Tibial nerve (tissue), 4 donors: ENCODE measurements at regions not wholly inside any gene's neighbourhood (a gene's known extent, or its start where the extent isn't known, plus 50 kb on each side); places are given as distances from the start of the nearest gene placed in this dataset.

Source experiments
- DNase-seq, 2 donors: peaks; one replicate each; pipeline ENCODE4 v3.0.0-alpha.2; 2019; ENCODE audit warnings: low spot score in 2 of 2
- H3K27ac ChIP-seq, 4 donors: fragments of 200-600 bp; sonication (generic) in 3 of 4; one replicate each; pipeline ENCODE4 v1.5.1; 2017 to 2019; ENCODE audit warnings: mild to moderate bottlenecking in 1 of 4
- H3K27me3 ChIP-seq, 2 donors: fragments of 200-600 bp; sonication (generic) in 1 of 2; one replicate each; pipeline versions ENCODE4 v1.5.1 to v1.6.0; 2017 to 2019
- H3K36me3 ChIP-seq, 3 donors: fragments of 200-600 bp; sonication (generic); one replicate each; pipeline ENCODE4 v1.5.1; 2018 to 2019
- H3K4me1 ChIP-seq, 4 donors: fragments of 200-600 bp; sonication (generic) in 3 of 4; one replicate each; pipeline ENCODE4 v1.5.1; 2017 to 2019
- H3K4me3 ChIP-seq, 4 donors: fragments of 200-600 bp; sonication (generic) in 3 of 4; one replicate each; pipeline ENCODE4 v1.5.1; 2017 to 2019; ENCODE audit warnings: mild to moderate bottlenecking in 1 of 4, moderate library complexity in 1 of 4
- H3K9me3 ChIP-seq, 4 donors: fragments of 200-600 bp; sonication (generic) in 3 of 4; one replicate each; pipeline ENCODE4 v1.5.1; 2017 to 2019
- CTCF ChIP-seq, 5 experiments: fragments of 200-600 bp in 3 of 5; fragments of 450-650 bp in 2 of 5; sonication (generic) in 3 of 5; IDR thresholded peaks; one replicate each; pipeline ENCODE4 v1.5.1; 2016 to 2019; ENCODE audit warnings: antibody characterized with exemption in 5 of 5, mild to moderate bottlenecking in 3 of 5, moderate library complexity in 2 of 5
- EP300 ChIP-seq, 2 donors: sonication (generic); formaldehyde crosslinking; IDR thresholded peaks; one replicate each; pipeline ENCODE4 v1.6.1; 2017; ENCODE audit warnings: antibody characterized with exemption in 2 of 2, mild to moderate bottlenecking in 1 of 2
- POLR2A ChIP-seq, 2 donors: fragments of 450-650 bp; IDR thresholded peaks; one replicate each; pipeline ENCODE4 v1.6.1; 2017; ENCODE audit warnings: antibody characterized with exemption in 2 of 2, mild to moderate bottlenecking in 2 of 2, moderate library complexity in 2 of 2
- WGBS, 2 donors: methylation state at CpG; one replicate each; pipeline ENCODE4 v1.1.5; 2018; 5-methylcytosine and 5-hydroxymethylcytosine counted together

- TF ChIP-seq POLR2A (IDR thresholded peaks at IDR 0.05) (no peak), CTCF (IDR thresholded peaks at IDR 0.05) (no peak), EP300 (IDR thresholded peaks at IDR 0.05) (no peak)
- Histone ChIP-seq H3K4me1 (peaks cover 0 to 9% (median 6%) of the 10 kb centered on the region in 4 donors), H3K4me3 (no peak overlapping the region), H3K27me3 (no peaks in the 10 kb centered on the region), H3K27ac (no peak overlapping the region), H3K36me3 (no peaks in the 10 kb centered on the region), H3K9me3 (no peaks in the 10 kb centered on the region)
- 90 to 94% methylated on average over 3 of the region's 3 CpGs for WGBS, 2 donors
- no peak for DNase-seq
Observed at GRCh38 chr13:40076765-40077362, 421.4 kb downstream of the COG6 start.

- WGBS, 2 donors = 93 to 96% methylated on average over 9 of the region's 9 CpGs
Observed at GRCh38 chr13:40077396-40078027, 422.1 kb downstream of the COG6 start.

GRCh38 chr13:40079721-40080120 lies 424.3 kb downstream of the COG6 start:
- TF ChIP-seq POLR2A (IDR thresholded peaks at IDR 0.05) (no peak), EP300 (IDR thresholded peaks at IDR 0.05) (no peak), CTCF (IDR thresholded peaks at IDR 0.05) (no peak)
- Histone ChIP-seq H3K9me3 (no peaks in the 10 kb centered on the region), H3K27ac (no peak overlapping the region), H3K4me1 (peaks cover 0 to 16% (median under 1%) of the 10 kb centered on the region in 4 donors), H3K36me3 (no peaks in the 10 kb centered on the region), H3K27me3 (no peaks in the 10 kb centered on the region), H3K4me3 (no peak overlapping the region)
- WGBS, 2 donors = 91 to 97% methylated on average over 1 of the region's 1 CpG
- no peak for DNase-seq

More at GRCh38 chr13:40077396-40078027, 422.1 kb downstream of the COG6 start:
- H3K9me3 ChIP-seq = no peaks in the 10 kb centered on the region
- H3K4me3 ChIP-seq = no peak overlapping the region
- TF ChIP-seq EP300 (IDR thresholded peaks at IDR 0.05) (no peak), POLR2A (IDR thresholded peaks at IDR 0.05) (no peak), CTCF (IDR thresholded peaks at IDR 0.05) (no peak)
- no peaks in the 10 kb centered on the region for H3K36me3 ChIP-seq
- no peaks in the 10 kb centered on the region for H3K27me3 ChIP-seq
- peaks cover 0 to 12% (median 6%) of the 10 kb centered on the region in 4 donors for H3K4me1 ChIP-seq
- DNase-seq = no peak
- H3K27ac ChIP-seq = no peak overlapping the region

- Histone ChIP-seq H3K9me3 (no peaks in the 10 kb centered on the region), H3K4me1 (peaks cover 0 to 15% (median 0%) of the 10 kb centered on the region in 4 donors), H3K4me3 (no peak overlapping the region), H3K27ac (no peak overlapping the region), H3K36me3 (no peaks in the 10 kb centered on the region), H3K27me3 (no peaks in the 10 kb centered on the region)
- 91 to 93% methylated on average over 2 of the region's 2 CpGs for WGBS, 2 donors
- DNase-seq = no peak
- TF ChIP-seq EP300 (IDR thresholded peaks at IDR 0.05) = no peak
- TF ChIP-seq CTCF (IDR thresholded peaks at IDR 0.05) = no peak
- no peak for TF ChIP-seq POLR2A (IDR thresholded peaks at IDR 0.05)
Observed at GRCh38 chr13:40080676-40081075, 425.2 kb downstream of the COG6 start.

- H3K36me3 ChIP-seq = no peaks in the 10 kb centered on the region
Observed at GRCh38 chr13:40082639-40083038, 427.2 kb downstream of the COG6 start.

More at GRCh38 chr13:40082639-40083038, 427.2 kb downstream of the COG6 start:
- Histone ChIP-seq H3K4me3 (no peak overlapping the region), H3K27me3 (no peaks in the 10 kb centered on the region), H3K9me3 (no peaks in the 10 kb centered on the region), H3K27ac (peak overlapping the region in 2 of 4 donors; percentile 8 to 43), H3K4me1 (peaks cover 0 to 15% (median 0%) of the 10 kb centered on the region in 4 donors)
- DNase-seq = no peak
- WGBS, 2 donors = 49% methylated on average over 8 of the region's 8 CpGs
- TF ChIP-seq EP300 (IDR thresholded peaks at IDR 0.05) = peak in 1 of 2 donors; percentile 24
- no peak for TF ChIP-seq POLR2A (IDR thresholded peaks at IDR 0.05)
